ENCODE measurements at regions not wholly inside any gene's neighbourhood (a gene's known extent, or its start where the extent isn't known, plus 50 kb on each side); places are given as distances from the start of the nearest gene placed in this dataset.

- Mint-ChIP-seq H3K4me1 (peaks cover 0 to 5% (median 3%) of the 10 kb centered on the region in 4 donors), H3K27ac (no peak overlapping the region), H3K36me3 (no peaks in the 10 kb centered on the region), H3K27me3 (no peaks in the 10 kb centered on the region), H3K9me3 (no peaks in the 10 kb centered on the region), H3K4me3 (no peak overlapping the region)
- Histone ChIP-seq H3K4me1 (ENCODE audit: insufficient read depth, low read length) (no peaks in the 10 kb centered on the region), H3K27ac (ENCODE audit: low read depth, low read length) (no peak overlapping the region), H3K27me3 (ENCODE audit: insufficient read depth, low read length) (no peaks in the 10 kb centered on the region), H3K9me3 (ENCODE audit: control insufficient read depth in 1 of 2, low read length in 2 of 2) (no peaks in the 10 kb centered on the region), H3K36me3 (ENCODE audit: insufficient read depth, low read length) (no peaks in the 10 kb centered on the region), H3K4me3 (ENCODE audit: low read length in 2 of 2) (no peak overlapping the region)
- CTCF ChIA-PET (ENCODE audit: partially characterized antibody): interaction anchor here (3.5 kb wide), 1 partner anchor 202 kb away, joined by 13 read pairs; no protein-coding TSS in a partner anchor
- POLR2A ChIA-PET (ENCODE audit: partially characterized antibody): no interaction called here
- intact Hi-C loops (cut with micrococcal nuclease): no loop called here
- DNase-seq: no peak
Measured at GRCh38 chr7:135808206-135808605, 59.6 kb upstream of the FAM180A start.

GRCh38 chr7:135803143-135803542 is 54.5 kb upstream of the FAM180A start:
- peaks cover 0 to 2% of the 10 kb centered on the region in 2 donors for H3K27me3 Mint-ChIP-seq
- ChIA-PET CTCF (ENCODE audit: partially characterized antibody) (interaction anchor here (1.1 to 9.7 kb wide), 2 partner anchors 150 to 206 kb away, joined by 3 to 187 read pairs; no protein-coding TSS in a partner anchor), POLR2A (ENCODE audit: partially characterized antibody) (no interaction called here)
- peaks cover 6 to 10% (median 7%) of the 10 kb centered on the region in 4 donors for H3K4me1 Mint-ChIP-seq
- H3K27me3 ChIP-seq (ENCODE audit: insufficient read depth, low read length): no peaks in the 10 kb centered on the region
- H3K4me3 ChIP-seq (ENCODE audit: low read length in 2 of 2): no peak overlapping the region
- H3K4me3 Mint-ChIP-seq: no peak overlapping the region
- intact Hi-C loops (cut with micrococcal nuclease): loop anchor here (5.0 kb wide), 1 partner anchor 599 kb away; no protein-coding TSS in a partner anchor
- H3K36me3 Mint-ChIP-seq: no peaks in the 10 kb centered on the region
- no peak overlapping the region for H3K27ac ChIP-seq (ENCODE audit: low read depth, low read length)
- H3K36me3 ChIP-seq (ENCODE audit: insufficient read depth, low read length): no peaks in the 10 kb centered on the region
- H3K4me1 ChIP-seq (ENCODE audit: insufficient read depth, low read length): peaks cover 7% of the 10 kb centered on the region
- no peaks in the 10 kb centered on the region for H3K9me3 Mint-ChIP-seq
- peak overlapping the region in 1 of 7 donors; percentile 10 for H3K27ac Mint-ChIP-seq
- no peaks in the 10 kb centered on the region for H3K9me3 ChIP-seq (ENCODE audit: control insufficient read depth in 1 of 2, low read length in 2 of 2)
- DNase-seq: no peak

GRCh38 chr7:135802697-135803096 is 54.1 kb upstream of the FAM180A start:
- H3K36me3 ChIP-seq (ENCODE audit: insufficient read depth, low read length): no peaks in the 10 kb centered on the region
- H3K27ac Mint-ChIP-seq: no peak overlapping the region
- H3K4me1 Mint-ChIP-seq: peaks cover 6 to 10% (median 7%) of the 10 kb centered on the region in 4 donors
- no peak overlapping the region for H3K4me3 ChIP-seq (ENCODE audit: low read length in 2 of 2)
- H3K4me3 Mint-ChIP-seq: no peak overlapping the region
- no peak for DNase-seq
- H3K36me3 Mint-ChIP-seq: no peaks in the 10 kb centered on the region
- peaks cover 0 to 2% of the 10 kb centered on the region in 2 donors for H3K27me3 Mint-ChIP-seq
- no peaks in the 10 kb centered on the region for H3K27me3 ChIP-seq (ENCODE audit: insufficient read depth, low read length)
- H3K9me3 ChIP-seq (ENCODE audit: control insufficient read depth in 1 of 2, low read length in 2 of 2): no peaks in the 10 kb centered on the region
- POLR2A ChIA-PET (ENCODE audit: partially characterized antibody): no interaction called here
- H3K9me3 Mint-ChIP-seq: no peaks in the 10 kb centered on the region
- no peak overlapping the region for H3K27ac ChIP-seq (ENCODE audit: low read depth, low read length)
- intact Hi-C loops (cut with micrococcal nuclease): loop anchor here (5.0 kb wide), 1 partner anchor 600 kb away; no protein-coding TSS in a partner anchor
- CTCF ChIA-PET (ENCODE audit: partially characterized antibody): interaction anchor here (1.3 to 9.7 kb wide), 2 partner anchors 206 to 216 kb away, joined by 4 to 187 read pairs; no protein-coding TSS in a partner anchor
- peaks cover 7% of the 10 kb centered on the region for H3K4me1 ChIP-seq (ENCODE audit: insufficient read depth, low read length)

DNA sequence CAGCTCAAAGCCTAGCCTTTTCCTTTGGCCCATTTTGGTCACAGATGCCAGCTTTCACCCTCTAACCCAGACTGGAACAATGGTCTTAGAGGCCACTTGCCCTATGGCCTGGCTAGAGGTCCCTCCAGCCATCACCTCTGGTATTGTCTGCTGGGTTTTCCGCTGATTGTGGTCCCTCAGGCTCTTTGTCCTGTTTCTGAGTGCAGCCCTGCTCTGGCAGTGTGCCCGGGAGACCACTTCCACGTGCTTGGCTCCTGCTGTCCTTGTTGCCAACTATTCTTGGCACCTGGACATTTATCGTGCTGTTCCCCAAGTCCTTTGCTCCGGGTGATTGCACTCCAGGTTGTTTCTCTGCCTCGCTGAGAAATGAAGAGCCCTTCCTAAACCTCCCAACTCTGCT is 53.3 kb upstream of the FAM180A start:
- ChIA-PET CTCF (ENCODE audit: partially characterized antibody) (interaction anchor here (0.7 to 9.7 kb wide), 17 partner anchors 10 to 1653 kb away, joined by 3 to 187 read pairs (median 4); no protein-coding TSS in a partner anchor), POLR2A (ENCODE audit: partially characterized antibody) (interaction anchor here (1.3 kb wide), 1 partner anchor 211 kb away, joined by 3 read pairs; no protein-coding TSS in a partner anchor)
- Mint-ChIP-seq H3K36me3 (no peaks in the 10 kb centered on the region), H3K9me3 (no peaks in the 10 kb centered on the region), H3K27ac (peak overlapping the region in 1 of 7 donors; percentile 48), H3K27me3 (peaks cover 0 to 2% of the 10 kb centered on the region in 2 donors), H3K4me3 (no peak overlapping the region), H3K4me1 (peaks cover 6 to 14% (median 9%) of the 10 kb centered on the region in 4 donors)
- H3K27me3 ChIP-seq (ENCODE audit: insufficient read depth, low read length): no peaks in the 10 kb centered on the region
- peaks cover 7% of the 10 kb centered on the region for H3K4me1 ChIP-seq (ENCODE audit: insufficient read depth, low read length)
- no peak overlapping the region for H3K27ac ChIP-seq (ENCODE audit: low read depth, low read length)
- no peak for DNase-seq
- intact Hi-C loops (cut with micrococcal nuclease): loop anchor here (1.0 to 5.0 kb wide), 2 partner anchors 207 to 600 kb away; no protein-coding TSS in a partner anchor
- H3K36me3 ChIP-seq (ENCODE audit: insufficient read depth, low read length): no peaks in the 10 kb centered on the region
- H3K4me3 ChIP-seq (ENCODE audit: low read length in 2 of 2): no peak overlapping the region
- no peaks in the 10 kb centered on the region for H3K9me3 ChIP-seq (ENCODE audit: control insufficient read depth in 1 of 2, low read length in 2 of 2)

- CTCF ChIA-PET (ENCODE audit: partially characterized antibody): interaction anchor here (0.7 to 9.7 kb wide), 24 partner anchors 9 to 1653 kb away, joined by 3 to 187 read pairs (median 4); no protein-coding TSS in a partner anchor
- POLR2A ChIA-PET (ENCODE audit: partially characterized antibody): interaction anchor here (1.0 to 1.3 kb wide), 2 partner anchors 208 to 212 kb away, joined by 3 read pairs; no protein-coding TSS in a partner anchor
- H3K36me3 Mint-ChIP-seq: no peaks in the 10 kb centered on the region
- H3K36me3 ChIP-seq (ENCODE audit: insufficient read depth, low read length): no peaks in the 10 kb centered on the region
- H3K4me3 ChIP-seq (ENCODE audit: low read length in 2 of 2): no peak overlapping the region
- peak; percentile 50 to 69 (median 66) for DNase-seq
- intact Hi-C loops (cut with micrococcal nuclease): loop anchor here (1.0 to 5.0 kb wide), 2 partner anchors 208 to 601 kb away; no protein-coding TSS in a partner anchor
- H3K27me3 ChIP-seq (ENCODE audit: insufficient read depth, low read length): no peaks in the 10 kb centered on the region
- no peaks in the 10 kb centered on the region for H3K9me3 ChIP-seq (ENCODE audit: control insufficient read depth in 1 of 2, low read length in 2 of 2)
- H3K27ac ChIP-seq (ENCODE audit: low read depth, low read length): no peak overlapping the region
- peaks cover 0 to 2% of the 10 kb centered on the region in 2 donors for H3K27me3 Mint-ChIP-seq
- H3K4me3 Mint-ChIP-seq: peak overlapping the region in 5 of 8 donors; percentile 36 to 75 (median 50)
- H3K4me1 ChIP-seq (ENCODE audit: insufficient read depth, low read length): peaks cover 7% of the 10 kb centered on the region
- H3K4me1 Mint-ChIP-seq: peaks cover 6 to 17% (median 10%) of the 10 kb centered on the region in 4 donors
- peak overlapping the region in 1 of 7 donors; percentile 76 for H3K27ac Mint-ChIP-seq
- no peaks in the 10 kb centered on the region for H3K9me3 Mint-ChIP-seq
Measured at GRCh38 chr7:135801045-135801693, 52.6 kb upstream of the FAM180A start.

DNA sequence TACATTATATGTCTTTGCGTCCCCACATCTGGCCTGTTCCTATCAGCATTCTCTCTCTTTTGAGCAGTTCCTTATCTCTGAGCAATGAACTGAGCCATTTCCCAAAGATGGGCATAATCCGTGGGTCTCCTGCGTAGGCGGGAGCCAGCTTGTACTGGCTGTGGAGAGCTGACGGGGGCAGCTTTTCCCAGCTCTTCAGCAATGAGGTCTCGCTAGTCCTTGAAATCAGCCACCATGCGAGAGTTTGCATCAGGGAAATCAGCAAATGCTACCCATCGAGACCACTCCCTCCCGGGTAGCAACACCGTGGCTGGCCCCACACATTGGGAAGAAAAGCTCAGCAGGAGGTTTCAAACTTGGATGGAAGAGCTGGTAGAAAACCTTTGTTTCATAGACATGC is 51.9 kb upstream of the FAM180A start:
- intact Hi-C loops (cut with micrococcal nuclease): loop anchor here (5.0 kb wide), 1 partner anchor 602 kb away; no protein-coding TSS in a partner anchor
- no peaks in the 10 kb centered on the region for H3K36me3 ChIP-seq (ENCODE audit: insufficient read depth, low read length)
- Mint-ChIP-seq H3K9me3 (no peaks in the 10 kb centered on the region), H3K4me1 (peaks cover 6 to 17% (median 10%) of the 10 kb centered on the region in 4 donors), H3K36me3 (no peaks in the 10 kb centered on the region), H3K27ac (no peak overlapping the region), H3K4me3 (peak overlapping the region in 1 of 8 donors; percentile 75), H3K27me3 (peaks cover 0 to 2% of the 10 kb centered on the region in 2 donors)
- ChIA-PET CTCF (ENCODE audit: partially characterized antibody) (interaction anchor here (0.8 to 9.7 kb wide), 17 partner anchors 8 to 217 kb away, joined by 3 to 187 read pairs (median 6); no protein-coding TSS in a partner anchor), POLR2A (ENCODE audit: partially characterized antibody) (interaction anchor here (1.0 to 1.3 kb wide), 2 partner anchors 208 to 212 kb away, joined by 3 read pairs; no protein-coding TSS in a partner anchor)
- peaks cover 7% of the 10 kb centered on the region for H3K4me1 ChIP-seq (ENCODE audit: insufficient read depth, low read length)
- no peak for DNase-seq
- no peaks in the 10 kb centered on the region for H3K9me3 ChIP-seq (ENCODE audit: control insufficient read depth in 1 of 2, low read length in 2 of 2)
- no peaks in the 10 kb centered on the region for H3K27me3 ChIP-seq (ENCODE audit: insufficient read depth, low read length)
- no peak overlapping the region for H3K27ac ChIP-seq (ENCODE audit: low read depth, low read length)
- no peak overlapping the region for H3K4me3 ChIP-seq (ENCODE audit: low read length in 2 of 2)

DNA sequence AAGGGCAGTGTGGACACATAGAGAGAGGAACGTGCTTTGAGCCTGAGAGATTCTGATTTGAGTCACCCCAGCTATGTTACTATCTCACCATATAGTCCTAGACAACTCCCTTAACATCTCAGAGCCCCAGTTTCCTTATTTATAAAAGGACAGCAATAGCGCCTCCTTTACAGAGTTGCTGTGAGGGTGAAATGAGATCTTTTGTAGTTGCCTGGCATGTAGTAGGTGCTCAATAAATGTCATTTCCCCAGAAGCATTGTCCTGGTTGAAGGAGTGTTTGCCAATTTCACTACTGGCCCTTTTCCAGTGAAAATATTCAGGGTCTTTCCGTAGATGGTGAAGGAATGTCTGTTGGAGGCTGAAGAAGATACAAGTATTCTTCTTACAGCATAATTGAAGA is 51.3 kb upstream of the FAM180A start:
- H3K9me3 ChIP-seq (ENCODE audit: control insufficient read depth in 1 of 2, low read length in 2 of 2): no peaks in the 10 kb centered on the region

More for the DNA sequence above, 51.3 kb upstream of the FAM180A start:
- intact Hi-C loops (cut with micrococcal nuclease): loop anchor here (5.0 kb wide), 1 partner anchor 602 kb away; no protein-coding TSS in a partner anchor
- H3K4me3 ChIP-seq (ENCODE audit: low read length in 2 of 2): no peak overlapping the region
- H3K27ac ChIP-seq (ENCODE audit: low read depth, low read length): no peak overlapping the region
- Mint-ChIP-seq H3K27ac (no peak overlapping the region), H3K36me3 (no peaks in the 10 kb centered on the region), H3K9me3 (no peaks in the 10 kb centered on the region), H3K4me1 (peaks cover 6 to 17% (median 10%) of the 10 kb centered on the region in 4 donors), H3K4me3 (no peak overlapping the region), H3K27me3 (peaks cover 0 to 2% of the 10 kb centered on the region in 2 donors)
- POLR2A ChIA-PET (ENCODE audit: partially characterized antibody): no interaction called here
- CTCF ChIA-PET (ENCODE audit: partially characterized antibody): interaction anchor here (1.3 to 9.7 kb wide), 6 partner anchors 8 to 216 kb away, joined by 4 to 187 read pairs (median 10); no protein-coding TSS in a partner anchor
- no peaks in the 10 kb centered on the region for H3K36me3 ChIP-seq (ENCODE audit: insufficient read depth, low read length)
- no peak for DNase-seq
- H3K27me3 ChIP-seq (ENCODE audit: insufficient read depth, low read length): no peaks in the 10 kb centered on the region
- peaks cover 7% of the 10 kb centered on the region for H3K4me1 ChIP-seq (ENCODE audit: insufficient read depth, low read length)
